NCI-H510A (cell line): ENCODE measurements at regions not wholly inside any gene's neighbourhood (a gene's known extent, or its start where the extent isn't known, plus 50 kb on each side); places are given as distances from the start of the nearest gene placed in this dataset.

Source experiments
- DNase-seq: peaks from one replicate; lab custom pipeline; 2025; lab: John Stamatoyannopoulos, UW

DNA sequence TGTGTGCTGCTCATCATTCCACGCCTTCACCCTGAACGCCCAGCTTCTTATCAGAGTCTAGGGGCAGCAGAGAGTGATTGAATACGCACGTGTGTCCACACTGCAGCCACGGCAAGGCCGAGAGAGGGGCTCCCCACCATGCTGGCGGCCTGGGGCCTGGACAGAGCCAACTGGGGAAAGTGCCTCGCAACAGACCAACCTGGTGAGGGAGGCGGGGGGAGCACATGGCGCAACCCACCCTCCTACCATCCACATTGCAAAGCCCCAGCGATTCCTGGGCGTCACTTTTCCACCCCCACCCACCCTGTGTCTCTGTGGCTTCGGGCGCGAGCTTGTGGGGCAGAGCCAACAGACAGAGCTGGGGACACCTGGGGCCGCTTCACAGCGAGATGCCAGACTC is 66.4 kb upstream of the DUSP22 start:
- DNase-seq, result no peak

GRCh38 chr6:226516-227073 is 65.7 kb upstream of the DUSP22 start:
- DNase-seq, result no peak

DNA sequence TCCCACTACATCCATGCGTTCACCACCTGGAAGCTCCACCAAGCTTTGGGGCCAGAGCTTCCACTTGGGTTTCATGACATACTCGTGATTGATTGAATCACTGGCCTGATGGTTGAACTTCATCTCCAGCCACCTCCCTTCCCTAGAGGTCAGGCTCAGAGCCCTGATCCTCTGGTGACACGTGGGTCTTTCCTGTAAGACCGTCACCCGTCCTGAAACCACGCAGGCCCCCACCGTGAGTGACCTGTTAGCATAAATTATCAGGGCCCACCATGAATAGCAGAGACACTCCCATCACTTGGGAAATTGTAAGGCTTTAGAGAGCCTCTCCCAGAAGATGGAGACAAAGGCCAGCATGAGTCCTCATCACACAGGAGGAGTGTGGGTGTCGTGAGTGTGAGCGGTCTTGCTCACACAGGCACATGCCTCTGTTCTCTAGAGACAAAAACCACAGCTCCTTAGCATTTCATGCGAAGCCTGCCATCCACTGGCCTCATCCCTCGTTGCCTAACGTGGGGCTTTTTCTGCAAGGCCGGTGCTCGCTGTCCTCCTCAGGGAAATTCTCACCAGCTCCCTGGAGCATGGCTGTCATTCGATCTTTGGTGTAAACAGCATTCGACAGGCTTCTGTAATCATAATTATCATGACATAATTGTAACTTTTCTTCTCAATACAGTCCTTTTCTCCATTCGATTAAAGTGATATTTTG is 65.1 kb upstream of the DUSP22 start:
- no peak for DNase-seq

GRCh38 chr6:227812-228338 is 64.4 kb upstream of the DUSP22 start:
- no peak for DNase-seq

GRCh38 chr6:228881-229651 is 63.2 kb upstream of the DUSP22 start:
- no peak for DNase-seq

DNA sequence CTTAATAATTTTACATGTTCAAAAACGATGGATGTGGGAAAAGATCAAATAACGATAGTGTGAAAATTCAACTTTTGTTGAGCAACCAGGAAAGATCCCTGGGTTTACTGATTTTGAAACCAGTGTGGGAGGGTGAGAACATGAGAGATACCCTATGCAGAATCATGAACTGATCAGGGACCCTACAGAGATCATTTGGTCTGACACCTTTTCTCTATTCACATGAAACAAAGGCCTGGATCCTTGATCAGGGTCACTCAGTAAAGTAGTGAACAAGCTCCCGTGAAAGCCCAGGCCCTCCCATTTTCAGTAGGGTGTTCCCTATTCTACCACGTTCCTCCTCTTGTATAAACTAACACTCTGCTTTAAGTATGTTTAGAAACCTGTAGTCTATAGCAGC is 60.5 kb upstream of the DUSP22 start:
- no peak for DNase-seq

DNA sequence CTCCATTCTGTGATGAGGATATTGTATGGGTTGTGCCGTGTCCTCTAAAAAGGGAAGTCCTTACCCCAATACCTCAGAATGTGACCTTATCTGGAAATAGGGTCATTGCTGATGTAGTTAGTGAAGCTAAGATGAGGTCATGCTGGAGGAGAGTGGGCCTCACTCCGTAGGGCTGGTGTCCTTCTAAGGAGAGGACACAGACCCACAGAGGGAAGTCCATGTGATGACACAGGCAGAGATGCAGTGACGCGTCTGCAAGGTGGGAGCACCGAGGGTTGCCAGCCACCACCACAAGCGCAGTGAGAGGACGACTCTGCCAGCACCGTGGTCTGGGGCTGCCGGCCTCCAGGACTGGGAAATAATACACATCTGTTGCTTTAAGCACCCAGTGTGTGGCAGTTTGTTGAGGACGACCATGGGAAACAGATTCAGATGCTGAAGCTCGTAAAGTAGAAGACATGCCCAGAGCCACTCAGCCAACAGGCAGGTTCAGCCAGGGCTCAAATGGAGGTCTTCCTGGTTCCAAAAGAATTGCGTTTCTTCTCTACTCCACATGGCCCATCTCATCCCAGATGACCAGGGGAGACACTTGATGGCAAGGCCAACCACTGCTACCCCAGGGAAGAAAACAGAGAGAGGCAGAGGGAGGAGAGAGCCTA is 59.2 kb upstream of the DUSP22 start:
- no peak for DNase-seq

- DNase-seq, result no peak
These were observed 57.4 kb upstream of the DUSP22 start for GRCh38 chr6:234706-235372.

GRCh38 chr6:235763-236360 is 56.4 kb upstream of the DUSP22 start:
- no peak for DNase-seq

- DNase-seq, result no peak
These were observed 55.8 kb upstream of the DUSP22 start for GRCh38 chr6:236519-236918.

DNA sequence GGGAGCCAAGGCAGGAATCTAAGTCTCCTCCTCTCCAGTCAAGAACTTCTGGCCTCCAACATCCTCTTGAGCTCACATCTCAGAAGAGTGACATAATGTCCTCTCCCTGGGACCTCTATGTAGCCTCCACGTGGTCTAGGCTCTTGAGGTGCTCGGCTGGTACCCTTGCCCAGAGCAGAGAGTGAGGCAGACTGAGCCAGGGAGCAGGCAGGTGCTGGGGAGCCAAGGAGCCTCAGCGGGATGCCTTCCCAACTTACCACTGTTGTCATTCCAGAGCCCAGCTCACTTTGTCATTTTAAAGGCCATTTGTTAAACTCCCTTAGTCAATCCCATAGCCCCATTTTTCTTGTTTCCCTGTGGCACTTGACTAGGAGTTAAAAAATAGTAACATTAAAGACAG is 52.1 kb upstream of the DUSP22 start:
- no peak for DNase-seq

DNA sequence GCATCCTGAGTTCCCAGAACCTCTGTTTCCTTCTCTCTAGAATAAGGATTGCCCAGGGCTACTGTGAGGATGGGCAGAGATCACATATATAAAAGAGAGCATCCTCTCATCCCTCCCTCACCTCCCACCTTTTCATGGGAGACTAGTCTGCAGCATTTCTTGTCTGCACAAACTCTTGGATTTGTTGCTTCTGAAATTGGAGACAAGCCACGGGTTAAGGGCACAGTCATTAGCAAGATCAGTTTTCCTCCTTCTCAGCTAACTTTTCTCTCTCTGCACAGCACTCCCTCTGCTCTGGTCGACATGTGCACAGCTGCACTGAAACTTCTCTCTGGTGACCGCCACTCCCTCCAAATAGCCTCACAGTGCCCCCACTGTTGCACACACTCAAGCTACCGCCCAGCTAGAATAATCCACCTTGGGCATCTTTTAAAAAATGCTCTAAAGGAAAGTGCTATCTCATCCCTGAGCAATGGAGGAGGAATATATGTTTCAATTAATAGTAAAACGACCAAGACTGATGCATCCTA is 50.9 kb upstream of the DUSP22 start:
- no peak for DNase-seq
